ENCODE measurements at regions not wholly inside any gene's neighbourhood (a gene's known extent, or its start where the extent isn't known, plus 50 kb on each side); places are given as distances from the start of the nearest gene placed in this dataset.

DNA sequence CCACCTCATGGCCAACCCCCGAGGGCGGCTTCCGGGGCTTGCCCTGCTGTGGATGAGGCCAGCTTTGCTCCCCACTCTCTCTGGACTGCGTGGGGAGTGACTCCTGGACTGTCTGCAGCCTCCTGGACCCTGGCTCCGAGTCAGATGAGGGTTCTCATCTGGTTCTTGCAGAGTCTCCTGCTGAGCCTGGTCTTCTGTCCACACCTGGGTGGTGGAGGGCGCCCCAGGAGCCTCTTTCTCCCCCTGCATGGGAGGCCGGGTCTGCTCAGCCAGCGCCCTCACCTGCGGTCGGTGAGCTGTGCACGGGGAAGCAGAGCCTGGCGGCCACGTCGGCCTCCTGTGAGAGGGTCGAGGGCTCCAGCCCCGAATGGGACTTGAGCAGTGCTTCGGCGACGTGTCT lies 78.3 kb downstream of the RTP5 start:
- Histone ChIP-seq H3K56ac (replicated peaks; ENCODE audit: insufficient read length, low read depth, low read length) (no peak overlapping the region), H3K36me3 (ENCODE audit: control insufficient read depth in 2 of 4, insufficient read depth in 4 of 4, low read length in 3 of 4) (no peaks in the 10 kb centered on the region), H3K27ac (ENCODE audit: low read depth, low read length) (no peak overlapping the region), H2BK12ac (ENCODE audit: low read depth, low read length) (no peak overlapping the region), H3K14ac (ENCODE audit: insufficient read length) (no peak overlapping the region), H3K4ac (replicated peaks; ENCODE audit: insufficient read length, low read depth, low read length) (no peak overlapping the region), H3K18ac (ENCODE audit: extremely low read depth, low read length) (no peak overlapping the region), H3K23me2 (ENCODE audit: low read depth, low read length) (peaks cover 10% of the 10 kb centered on the region; the same call in 1 of the 2 replicates), H3K4me2 (ENCODE audit: insufficient read depth in 1 of 2, low read depth in 2 of 2, low read length in 2 of 2) (no peak overlapping the region), H4K91ac (replicated peaks; ENCODE audit: insufficient read length, low read length) (no peak overlapping the region), H3K9me3 (ENCODE audit: insufficient read depth in 2 of 2, low read depth in 1 of 2, low read length in 1 of 2) (no peaks in the 10 kb centered on the region; a peak in 1 of 4 replicates), H3K9ac (replicated peaks in 1 of 4; ENCODE audit: extremely low read depth in 1 of 4, low read depth in 3 of 4, low read length in 3 of 4) (no peak overlapping the region), H2AFZ (ENCODE audit: low read length) (no peak overlapping the region), H3K4me1 (replicated peaks in 1 of 4; ENCODE audit: control insufficient read depth in 3 of 4, insufficient read depth in 4 of 4, low read length in 3 of 4) (peaks cover 0 to 18% (median 6%) of the 10 kb centered on the region in 4 experiments; a peak in 4 of 7 replicates), H2AK5ac (ENCODE audit: low read depth, low read length) (peak overlapping the region; percentile 95; the same call in 1 of the 2 replicates), H4K5ac (ENCODE audit: insufficient read length, low read depth, low read length) (no peak overlapping the region), H4K8ac (ENCODE audit: extremely low read depth, insufficient read depth, low read length) (no peak overlapping the region), H2BK5ac (ENCODE audit: low read depth, low read length) (no peak overlapping the region), H3K27me3 (replicated peaks in 1 of 4; ENCODE audit: control insufficient read depth in 3 of 4, extremely low read depth in 1 of 4, insufficient read depth in 3 of 4, low read length in 3 of 4) (peaks cover 0 to 19% (median 8%) of the 10 kb centered on the region in 4 experiments; a peak in 5 of 7 replicates), H3K23ac (ENCODE audit: insufficient read length) (no peak overlapping the region), H2BK15ac (ENCODE audit: low read length) (no peak overlapping the region), H2BK120ac (replicated peaks; ENCODE audit: low read depth, low read length) (no peak overlapping the region), H3K79me2 (ENCODE audit: control insufficient read depth in 1 of 2, insufficient read depth in 2 of 2, low read length in 2 of 2) (no peaks in the 10 kb centered on the region; a peak in 1 of 4 replicates), H4K20me1 (replicated peaks in 1 of 2; ENCODE audit: control insufficient read depth in 1 of 2, insufficient read depth in 2 of 2, low read length in 2 of 2) (peaks cover 4 to 25% of the 10 kb centered on the region in 2 experiments), H2BK20ac (ENCODE audit: low read length) (no peak overlapping the region), H3K4me3 (ENCODE audit: extremely low read depth in 1 of 4, insufficient read depth in 2 of 4, low read depth in 3 of 4, low read length in 4 of 4) (no peak overlapping the region), H3K79me1 (ENCODE audit: low read depth, low read length) (no peaks in the 10 kb centered on the region)
- FAIRE-seq (no peak), DNase-seq (ENCODE audit: low read depth in 1 of 2, low spot score in 2 of 2) (no peak)
- ChIA-PET POLR2A (ENCODE audit: partially characterized antibody) (no interaction called here), CTCF (ENCODE audit: partially characterized antibody) (interaction anchor here (0.7 to 1.1 kb wide), 2 partner anchors 9 to 10 kb away, joined by 3 to 4 read pairs; no protein-coding TSS in a partner anchor)
- 91% methylated on average over 18 of the region's 19 CpGs; no CpG with 5 or more reads in 1 of the 2 experiments for WGBS, 2 experiments (ENCODE audit: extremely low coverage in 1 of 2, insufficient coverage in 1 of 2, insufficient read length in 1 of 2, insufficient replicate concordance in 2 of 2, low coverage in 1 of 2, low lambda C conversion rate in 2 of 2, missing lambda C conversion rate in 1 of 2)
- TF ChIP-seq EZH2 (IDR thresholded peaks at IDR 0.05; ENCODE audit: low read depth, low read length, severe bottlenecking) (no peak), NRF1 (IDR thresholded peaks at IDR 0.05; ENCODE audit: low read depth, low read length) (no peak), YY1 (IDR thresholded peaks at IDR 0.05; ENCODE audit: low read depth, low read length) (no peak)
- TF ChIP-seq, protein P1, sequence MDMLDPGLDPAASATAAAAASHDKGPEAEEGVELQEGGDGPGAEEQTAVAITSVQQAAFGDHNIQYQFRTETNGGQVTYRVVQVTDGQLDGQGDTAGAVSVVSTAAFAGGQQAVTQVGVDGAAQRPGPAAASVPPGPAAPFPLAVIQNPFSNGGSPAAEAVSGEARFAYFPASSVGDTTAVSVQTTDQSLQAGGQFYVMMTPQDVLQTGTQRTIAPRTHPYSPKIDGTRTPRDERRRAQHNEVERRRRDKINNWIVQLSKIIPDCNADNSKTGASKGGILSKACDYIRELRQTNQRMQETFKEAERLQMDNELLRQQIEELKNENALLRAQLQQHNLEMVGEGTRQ (IDR thresholded peaks at IDR 0.05; ENCODE audit: low read length) = no peak

Measured in H1 (cell line).